K562 (cell line): ENCODE measurements at regions not wholly inside any gene's neighbourhood (a gene's known extent, or its start where the extent isn't known, plus 50 kb on each side); places are given as distances from the start of the nearest gene placed in this dataset.
A peak's percentile ranks its signal among the peaks of the same experiment; 100 is the strongest.

Source experiments
- BDP1 ChIP-seq: IDR thresholded peaks from 3 replicates; pipeline ENCODE4 v1.6.1; 2011; ENCODE audit not compliant: insufficient read length, insufficient read depth
- BRF2 ChIP-seq: IDR thresholded peaks from 3 replicates; pipeline ENCODE4 v1.6.1; 2011; ENCODE audit warnings: borderline replicate concordance, mild to moderate bottlenecking; ENCODE audit not compliant: insufficient read length, insufficient read depth
- CBX2 ChIP-seq: fragments of 200-600 bp; sonication (generic); IDR thresholded peaks from one replicate; pipeline ENCODE4 v1.6.1; 2012; ENCODE audit warnings: mild to moderate bottlenecking, low read length, inconsistent platforms; ENCODE audit not compliant: insufficient read depth, poor library complexity, severe bottlenecking
- ESRRB ChIP-seq: fragments of 250-450 bp; sonication (Bioruptor Pico); IDR thresholded peaks from 2 replicates; pipeline ENCODE4 v1.5.0; 2020; ENCODE audit warnings: mild to moderate bottlenecking, moderate library complexity, borderline replicate concordance
- FOXP4 ChIP-seq: sonication (generic); formaldehyde crosslinking; IDR thresholded peaks from 2 replicates; pipeline ENCODE4 v1.8.0; 2022; ENCODE audit warnings: mild to moderate bottlenecking, missing genetic modification reagents, borderline replicate concordance
- GMEB1 ChIP-seq: fragments of 250-450 bp; sonication (Bioruptor Pico); IDR thresholded peaks from 2 replicates; pipeline ENCODE4 v1.4.0; 2020; ENCODE audit warnings: mild to moderate bottlenecking
- JUNB ChIP-seq: fragments of 450-650 bp; formaldehyde crosslinking; conservative IDR thresholded peaks from 2 replicates; pipeline ENCODE4 v1.4.0; 2020; ENCODE audit warnings: mild to moderate bottlenecking
- NCOR1 ChIP-seq: fragments of 450-650 bp; IDR thresholded peaks from 2 replicates; pipeline ENCODE4 v1.6.1; 2016; ENCODE audit warnings: mild to moderate bottlenecking, moderate library complexity
- PHTF2 ChIP-seq: fragments of 250-450 bp; sonication (Bioruptor Pico); IDR thresholded peaks from 2 replicates; pipeline ENCODE4 v1.5.0; 2021; ENCODE audit warnings: mild to moderate bottlenecking
- PTTG1 ChIP-seq: fragments of 450-650 bp; IDR thresholded peaks from 2 replicates; pipeline ENCODE4 v1.6.1; 2016; ENCODE audit warnings: low read depth, mild to moderate bottlenecking, missing genetic modification characterization, missing compliant biosample characterization
- RBM34 ChIP-seq: fragments of 200-400 bp; formaldehyde crosslinking; IDR thresholded peaks from 2 replicates; pipeline ENCODE4 v1.6.1; 2018; ENCODE audit warnings: low read length, borderline replicate concordance; ENCODE audit not compliant: insufficient read depth
- SAFB ChIP-seq: fragments of 200-400 bp; formaldehyde crosslinking; IDR thresholded peaks from 2 replicates; pipeline ENCODE4 v1.6.1; 2017; ENCODE audit warnings: low read depth, low read length, borderline replicate concordance
- TAL1 ChIP-seq: fragments of 450-650 bp; IDR thresholded peaks from 2 replicates; pipeline ENCODE4 v1.6.1; 2016; ENCODE audit warnings: mild to moderate bottlenecking
- TCF7 ChIP-seq: sonication (generic); IDR thresholded peaks from 2 replicates; pipeline ENCODE4 v1.6.1; 2016; ENCODE audit warnings: antibody characterized with exemption, borderline replicate concordance
- TRIM28 ChIP-seq: fragments of 450-650 bp; IDR thresholded peaks from 2 replicates; pipeline ENCODE4 v1.6.1; 2017
- XRCC5 ChIP-seq: fragments of 200-400 bp; formaldehyde crosslinking; IDR thresholded peaks from 2 replicates; pipeline ENCODE4 v1.6.1; 2017; ENCODE audit warnings: low read depth, mild to moderate bottlenecking, low read length
- ZBTB12 ChIP-seq: fragments of 250-450 bp; sonication (Bioruptor Pico); IDR thresholded peaks from 2 replicates; pipeline ENCODE4 v1.4.0; 2020
- ZNF696 ChIP-seq: fragments of 250-450 bp; sonication (Bioruptor Pico); conservative IDR thresholded peaks from 2 replicates; pipeline ENCODE4 v1.4.0; 2020; ENCODE audit warnings: mild to moderate bottlenecking, moderate library complexity
- TF ChIP-seq, protein P1 (sequence below): IDR thresholded peaks from 3 replicates; pipeline ENCODE4 v1.6.1; 2011; ENCODE audit warnings: borderline replicate concordance, mild to moderate bottlenecking, moderate library complexity; ENCODE audit not compliant: insufficient read length; ENCODE audit errors: extremely low read depth

GRCh38 chr6:40098774-40099173 is 164.5 kb upstream of the MOCS1 start (continued):
- TF ChIP-seq XRCC5 (no peak), FOXP4 (CRISPR knock-in tag) (no peak), CBX2 (no peak), JUNB (CRISPR knock-in tag) (no peak), TAL1 (peak; percentile 52; the same call in 1 of the 2 replicates), ZNF696 (CRISPR knock-in tag) (no peak), TRIM28 (no peak), TCF7 (no peak), GMEB1 (no peak), SAFB (no peak), ESRRB (CRISPR knock-in tag) (no peak), NCOR1 (peak; percentile 31; the same call in 1 of the 2 replicates), PHTF2 (CRISPR knock-in tag) (no peak), BDP1 (no peak), PTTG1 (no peak), RBM34 (no peak), ZBTB12 (CRISPR knock-in tag) (no peak), BRF2 (no peak)
- TF ChIP-seq, protein P1, sequence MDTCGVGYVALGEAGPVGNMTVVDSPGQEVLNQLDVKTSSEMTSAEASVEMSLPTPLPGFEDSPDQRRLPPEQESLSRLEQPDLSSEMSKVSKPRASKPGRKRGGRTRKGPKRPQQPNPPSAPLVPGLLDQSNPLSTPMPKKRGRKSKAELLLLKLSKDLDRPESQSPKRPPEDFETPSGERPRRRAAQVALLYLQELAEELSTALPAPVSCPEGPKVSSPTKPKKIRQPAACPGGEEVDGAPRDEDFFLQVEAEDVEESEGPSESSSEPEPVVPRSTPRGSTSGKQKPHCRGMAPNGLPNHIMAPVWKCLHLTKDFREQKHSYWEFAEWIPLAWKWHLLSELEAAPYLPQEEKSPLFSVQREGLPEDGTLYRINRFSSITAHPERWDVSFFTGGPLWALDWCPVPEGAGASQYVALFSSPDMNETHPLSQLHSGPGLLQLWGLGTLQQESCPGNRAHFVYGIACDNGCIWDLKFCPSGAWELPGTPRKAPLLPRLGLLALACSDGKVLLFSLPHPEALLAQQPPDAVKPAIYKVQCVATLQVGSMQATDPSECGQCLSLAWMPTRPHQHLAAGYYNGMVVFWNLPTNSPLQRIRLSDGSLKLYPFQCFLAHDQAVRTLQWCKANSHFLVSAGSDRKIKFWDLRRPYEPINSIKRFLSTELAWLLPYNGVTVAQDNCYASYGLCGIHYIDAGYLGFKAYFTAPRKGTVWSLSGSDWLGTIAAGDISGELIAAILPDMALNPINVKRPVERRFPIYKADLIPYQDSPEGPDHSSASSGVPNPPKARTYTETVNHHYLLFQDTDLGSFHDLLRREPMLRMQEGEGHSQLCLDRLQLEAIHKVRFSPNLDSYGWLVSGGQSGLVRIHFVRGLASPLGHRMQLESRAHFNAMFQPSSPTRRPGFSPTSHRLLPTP, result no peak
